ENCODE measurements at regions not wholly inside any gene's neighbourhood (a gene's known extent, or its start where the extent isn't known, plus 50 kb on each side); places are given as distances from the start of the nearest gene placed in this dataset.

GRCh38 chrX:3509934-3510333 is 163.5 kb upstream of the MXRA5 start (continued):
- TF ChIP-seq TAF7 (optimal IDR thresholded peaks at IDR 0.05; ENCODE audit: borderline replicate concordance, low read depth, low read length) (no peak), CEBPB (IDR thresholded peaks at IDR 0.05; ENCODE audit: low read depth, low read length) (no peak), EZH2 (IDR thresholded peaks at IDR 0.05; ENCODE audit: low read depth, low read length, severe bottlenecking) (no peak)

All from H1 (cell line).